Adrenal gland (tissue), 9 donors: ENCODE measurements at regions not wholly inside any gene's neighbourhood (a gene's known extent, or its start where the extent isn't known, plus 50 kb on each side); places are given as distances from the start of the nearest gene placed in this dataset.

Experiments
- DNase-seq, 7 donors: peaks; one replicate each; pipeline ENCODE4 v3.0.0-alpha.2; 2019 to 2020
- H3K27ac ChIP-seq, 5 donors: fragments of 200-600 bp; sonication (generic) in 4 of 5; 1 replicate in 3 of 5; 2 replicates in 2 of 5; pipeline versions ENCODE4 v1.5.1 to v1.8.0; 2016 to 2020; ENCODE audit warnings: mild to moderate bottlenecking in 1 of 5
- H3K27me3 ChIP-seq: fragments of 200-600 bp; 2 replicates; pipeline ENCODE4 v1.8.0; 2021
- H3K36me3 ChIP-seq, 2 donors: fragments of 200-600 bp; replicated peaks in 1 of 2; 1 replicate in 1 of 2; 2 replicates in 1 of 2; pipeline versions ENCODE4 v1.5.1 to v1.8.0; 2018 to 2022
- H3K4me1 ChIP-seq, 2 donors: fragments of 200-600 bp; replicated peaks in 1 of 2; 1 replicate in 1 of 2; 2 replicates in 1 of 2; pipeline versions ENCODE4 v1.5.1 to v1.8.0; 2018 to 2021
- H3K4me3 ChIP-seq, 4 donors: fragments of 200-600 bp; sonication (generic) in 3 of 4; one replicate each; pipeline ENCODE4 v1.5.1; 2016 to 2018
- H3K9me3 ChIP-seq, 3 donors: fragments of 200-600 bp; sonication (generic) in 1 of 3; replicated peaks in 1 of 3; 1 replicate in 2 of 3; 2 replicates in 1 of 3; pipeline versions ENCODE4 v1.5.1 to v1.8.0; 2016 to 2021
- POLR2A ChIP-seq, 2 donors: fragments of 450-650 bp; IDR thresholded peaks; one replicate each; pipeline ENCODE4 v1.6.1; 2017; ENCODE audit warnings: antibody characterized with exemption in 2 of 2, mild to moderate bottlenecking in 2 of 2, moderate library complexity in 1 of 2
- WGBS, 4 donors: extraction: QIAGEN DNeasy Blood & Tissue Kit in 2 of 4; methylation state at CpG; one replicate each; pipeline versions ENCODE4 v1.1.5 to v1.1.7; 2013 to 2017; 5-methylcytosine and 5-hydroxymethylcytosine counted together
- intact Hi-C, 2 donors: fragments of 100-400 bp; cut with DNase I; formaldehyde crosslinking; loops; one replicate each; pipeline versions ENCODE4 v1.14.1 to v1.15.0; 2022 to 2023
- TF ChIP-seq, protein P1 (sequence below), 6 experiments: fragments of 450-650 bp in 4 of 6; fragments of 200-600 bp in 2 of 6; sonication (generic) in 1 of 6; IDR thresholded peaks; 1 replicate in 5 of 6; 2 replicates in 1 of 6; pipeline versions ENCODE4 v1.5.1 to v1.8.0; 2016 to 2021; ENCODE audit warnings: antibody characterized with exemption in 6 of 6, mild to moderate bottlenecking in 2 of 6, moderate library complexity in 1 of 6
- donor health status: healthy with polysubstance abuse.
- donor health status: Bipolar disorder and iron deficiency.
- donor health status: DM: yes; HTN: yes; CAD: no.
- donor health status: DM: no; HTN: no; CAD: no.
- donor health status: DM: no; HTN: no; CAD: no.

DNA sequence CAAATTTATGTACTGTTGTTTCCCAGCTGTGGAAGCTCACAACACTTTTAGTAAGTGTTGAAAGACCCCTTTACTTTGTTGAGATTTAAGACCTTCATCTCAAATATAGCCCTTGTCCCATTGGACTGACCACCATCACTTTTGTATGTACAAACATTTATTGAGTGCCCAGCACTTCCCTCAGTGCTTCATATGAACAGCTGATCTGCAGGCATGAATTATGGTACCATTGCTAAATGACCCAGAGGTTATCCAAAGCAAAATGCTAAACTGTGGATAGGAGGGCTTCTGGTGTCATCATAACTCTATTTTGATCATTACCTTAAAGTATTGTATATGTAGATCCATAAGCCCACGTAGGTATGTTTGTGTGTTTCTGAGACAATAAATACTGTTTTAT lies 285.7 kb upstream of the RGS6 start:
- intact Hi-C loops: no loop called here
- 95 to 98% (median 96%) methylated on average over 1 of the region's 1 CpG for WGBS, 4 donors
- no peak for DNase-seq
- Histone ChIP-seq H3K4me3 (no peak overlapping the region), H3K9me3 (no peaks in the 10 kb centered on the region), H3K36me3 (no peaks in the 10 kb centered on the region), H3K27me3 (no peaks in the 10 kb centered on the region), H3K4me1 (peaks cover 0 to 11% of the 10 kb centered on the region in 2 donors), H3K27ac (no peak overlapping the region)
- TF ChIP-seq POLR2A (IDR thresholded peaks at IDR 0.05): no peak
- TF ChIP-seq, protein P1, sequence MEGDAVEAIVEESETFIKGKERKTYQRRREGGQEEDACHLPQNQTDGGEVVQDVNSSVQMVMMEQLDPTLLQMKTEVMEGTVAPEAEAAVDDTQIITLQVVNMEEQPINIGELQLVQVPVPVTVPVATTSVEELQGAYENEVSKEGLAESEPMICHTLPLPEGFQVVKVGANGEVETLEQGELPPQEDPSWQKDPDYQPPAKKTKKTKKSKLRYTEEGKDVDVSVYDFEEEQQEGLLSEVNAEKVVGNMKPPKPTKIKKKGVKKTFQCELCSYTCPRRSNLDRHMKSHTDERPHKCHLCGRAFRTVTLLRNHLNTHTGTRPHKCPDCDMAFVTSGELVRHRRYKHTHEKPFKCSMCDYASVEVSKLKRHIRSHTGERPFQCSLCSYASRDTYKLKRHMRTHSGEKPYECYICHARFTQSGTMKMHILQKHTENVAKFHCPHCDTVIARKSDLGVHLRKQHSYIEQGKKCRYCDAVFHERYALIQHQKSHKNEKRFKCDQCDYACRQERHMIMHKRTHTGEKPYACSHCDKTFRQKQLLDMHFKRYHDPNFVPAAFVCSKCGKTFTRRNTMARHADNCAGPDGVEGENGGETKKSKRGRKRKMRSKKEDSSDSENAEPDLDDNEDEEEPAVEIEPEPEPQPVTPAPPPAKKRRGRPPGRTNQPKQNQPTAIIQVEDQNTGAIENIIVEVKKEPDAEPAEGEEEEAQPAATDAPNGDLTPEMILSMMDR (IDR thresholded peaks at IDR 0.05): no peak

DNA sequence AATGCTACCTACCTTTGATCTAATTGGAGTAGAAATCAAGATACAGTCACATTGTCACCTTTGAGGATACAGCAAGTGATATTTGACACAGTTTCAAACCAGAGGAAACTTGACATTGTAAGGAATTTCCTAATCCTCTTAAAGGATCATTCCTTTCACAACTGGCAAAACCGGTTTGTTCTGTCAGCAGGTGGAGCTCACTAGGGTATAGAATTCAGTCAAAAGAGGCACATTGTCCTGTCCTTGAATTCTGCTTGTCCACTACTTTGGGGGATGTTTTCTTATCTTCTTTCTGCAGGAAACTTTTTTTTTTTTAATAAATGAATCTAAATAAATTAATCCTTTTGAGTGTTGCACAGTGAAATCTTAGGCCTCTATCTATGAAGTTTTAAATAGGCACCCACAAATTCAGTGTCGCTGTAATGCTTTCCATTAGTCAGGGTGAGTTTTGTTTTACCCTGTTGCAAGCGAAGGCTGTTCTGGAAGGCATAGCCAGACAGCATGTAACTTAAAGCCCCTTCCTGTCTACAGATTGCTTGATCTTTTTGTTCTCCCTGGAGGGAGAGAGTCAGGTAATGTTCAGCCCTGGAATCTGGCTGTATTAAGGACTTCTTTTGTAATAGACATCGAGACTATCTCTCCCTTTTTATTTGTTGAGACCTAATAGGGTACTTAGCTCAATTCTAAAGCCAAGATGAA lies 285.0 kb upstream of the RGS6 start:
- DNase-seq: no peak
- no peak overlapping the region for H3K4me3 ChIP-seq
- H3K27ac ChIP-seq: no peak overlapping the region
- H3K27me3 ChIP-seq: no peaks in the 10 kb centered on the region
- intact Hi-C loops: no loop called here
- WGBS, 4 donors: 85 to 88% (median 87%) methylated on average over 4 of the region's 4 CpGs
- peaks cover 0 to 15% of the 10 kb centered on the region in 2 donors for H3K4me1 ChIP-seq
- no peak for TF ChIP-seq POLR2A (IDR thresholded peaks at IDR 0.05)
- TF ChIP-seq, protein P1 (IDR thresholded peaks at IDR 0.05): no peak
- H3K9me3 ChIP-seq: peaks cover 0 to 3% (median 0%) of the 10 kb centered on the region in 3 donors
- no peaks in the 10 kb centered on the region for H3K36me3 ChIP-seq

DNA sequence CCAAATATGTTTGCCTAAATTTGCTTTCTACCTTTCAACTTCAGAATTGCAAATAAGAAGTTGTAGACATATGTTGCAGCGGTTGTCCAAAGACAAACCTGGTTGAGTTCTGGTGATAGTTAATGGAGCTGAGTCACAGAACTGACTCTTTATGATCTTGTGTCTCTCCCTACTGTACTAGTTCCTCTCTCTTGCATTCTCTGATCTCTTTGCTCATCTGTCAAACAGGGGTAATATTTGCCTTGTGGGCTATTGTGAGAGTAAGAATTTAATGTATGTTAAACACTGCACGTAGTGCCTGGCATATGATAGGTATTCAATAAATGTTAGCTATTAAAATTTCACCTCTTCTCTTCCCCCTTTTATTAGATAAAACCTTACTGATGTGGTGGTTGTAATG lies 283.5 kb upstream of the RGS6 start:
- peaks cover 0 to 15% of the 10 kb centered on the region in 2 donors for H3K4me1 ChIP-seq
- 94 to 98% (median 96%) methylated on average over 2 of the region's 2 CpGs for WGBS, 4 donors
- H3K36me3 ChIP-seq: no peaks in the 10 kb centered on the region
- intact Hi-C loops: no loop called here
- peaks cover 0 to 5% (median 0%) of the 10 kb centered on the region in 3 donors for H3K9me3 ChIP-seq
- TF ChIP-seq, protein P1 (IDR thresholded peaks at IDR 0.05): no peak
- no peak for TF ChIP-seq POLR2A (IDR thresholded peaks at IDR 0.05)
- H3K27me3 ChIP-seq: no peaks in the 10 kb centered on the region
- no peak for DNase-seq
- H3K27ac ChIP-seq: no peak overlapping the region
- no peak overlapping the region for H3K4me3 ChIP-seq

DNA sequence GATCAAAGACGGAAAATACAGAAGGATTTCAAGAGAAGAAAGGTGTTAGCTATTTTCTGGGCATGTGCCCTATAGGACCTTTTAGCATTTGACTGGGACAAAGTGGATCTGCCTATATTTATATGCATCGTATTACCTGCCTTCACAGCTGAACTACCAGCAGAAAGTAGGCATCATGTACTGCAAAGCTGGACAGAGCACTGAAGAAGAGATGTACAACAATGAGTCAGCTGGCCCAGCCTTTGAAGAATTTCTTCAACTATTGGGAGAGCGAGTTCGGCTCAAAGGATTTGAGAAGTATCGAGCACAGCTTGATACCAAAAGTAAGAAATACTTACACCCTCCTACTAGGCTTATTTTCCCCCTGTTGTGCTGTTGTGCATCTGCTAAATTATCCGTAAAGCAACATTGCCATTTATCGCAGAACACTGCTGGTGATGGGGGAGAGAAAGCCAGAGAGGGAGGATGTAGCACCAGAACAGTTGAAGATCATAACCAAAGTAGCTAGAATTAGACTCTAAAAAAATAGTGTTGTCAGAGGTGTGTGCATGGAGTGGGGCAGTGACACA lies 282.0 kb upstream of the RGS6 start:
- H3K4me1 ChIP-seq: peaks cover 0 to 15% of the 10 kb centered on the region in 2 donors
- 97 to 99% (median 98%) methylated on average over 7 of the region's 7 CpGs for WGBS, 4 donors
- TF ChIP-seq, protein P1 (IDR thresholded peaks at IDR 0.05): no peak
- TF ChIP-seq POLR2A (IDR thresholded peaks at IDR 0.05): no peak
- no peak for DNase-seq
- H3K36me3 ChIP-seq: no peaks in the 10 kb centered on the region
- no peak overlapping the region for H3K4me3 ChIP-seq
- peaks cover 0 to 5% (median 0%) of the 10 kb centered on the region in 3 donors for H3K9me3 ChIP-seq
- H3K27ac ChIP-seq: no peak overlapping the region
- H3K27me3 ChIP-seq: no peaks in the 10 kb centered on the region
- intact Hi-C loops: no loop called here
